ENCODE measurements at regions not wholly inside any gene's neighbourhood (a gene's known extent, or its start where the extent isn't known, plus 50 kb on each side); places are given as distances from the start of the nearest gene placed in this dataset.

DNA sequence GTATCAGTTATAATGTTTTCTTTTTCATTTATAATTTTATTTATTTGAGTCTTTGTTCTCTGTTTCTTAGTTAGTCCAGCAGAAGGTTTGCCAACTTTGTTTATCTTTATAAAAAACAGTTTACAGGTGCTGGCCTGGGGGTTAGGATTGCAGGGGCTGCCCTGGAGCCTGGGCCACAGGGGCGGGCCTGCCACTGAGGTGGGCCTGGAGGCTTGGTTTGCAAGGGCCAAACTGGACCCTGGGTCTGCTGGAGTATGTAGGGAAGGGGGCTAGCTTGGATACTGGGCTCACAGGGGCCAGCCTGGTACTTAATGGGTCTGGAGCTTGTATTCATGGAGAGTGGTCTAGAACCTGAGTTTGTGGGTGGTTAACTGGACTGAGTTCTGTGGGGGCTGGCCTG, 789.9 kb upstream of the ADGRL4 start:
- Histone ChIP-seq H3K9me3 (no peaks in the 10 kb centered on the region), H3K4me3 (no peak overlapping the region), H3K4me1 (replicated peaks) (no peaks in the 10 kb centered on the region), H3K27me3 (replicated peaks; ENCODE audit: insufficient read depth) (no peaks in the 10 kb centered on the region), H3K36me3 (no peaks in the 10 kb centered on the region), H3K27ac (no peak overlapping the region)
- no peak for DNase-seq (ENCODE audit: low spot score)
- TF ChIP-seq POLR2A (IDR thresholded peaks at IDR 0.05): no peak
- TF ChIP-seq POLR2AphosphoS5 (IDR thresholded peaks at IDR 0.05): no peak
- TF ChIP-seq, protein P1, sequence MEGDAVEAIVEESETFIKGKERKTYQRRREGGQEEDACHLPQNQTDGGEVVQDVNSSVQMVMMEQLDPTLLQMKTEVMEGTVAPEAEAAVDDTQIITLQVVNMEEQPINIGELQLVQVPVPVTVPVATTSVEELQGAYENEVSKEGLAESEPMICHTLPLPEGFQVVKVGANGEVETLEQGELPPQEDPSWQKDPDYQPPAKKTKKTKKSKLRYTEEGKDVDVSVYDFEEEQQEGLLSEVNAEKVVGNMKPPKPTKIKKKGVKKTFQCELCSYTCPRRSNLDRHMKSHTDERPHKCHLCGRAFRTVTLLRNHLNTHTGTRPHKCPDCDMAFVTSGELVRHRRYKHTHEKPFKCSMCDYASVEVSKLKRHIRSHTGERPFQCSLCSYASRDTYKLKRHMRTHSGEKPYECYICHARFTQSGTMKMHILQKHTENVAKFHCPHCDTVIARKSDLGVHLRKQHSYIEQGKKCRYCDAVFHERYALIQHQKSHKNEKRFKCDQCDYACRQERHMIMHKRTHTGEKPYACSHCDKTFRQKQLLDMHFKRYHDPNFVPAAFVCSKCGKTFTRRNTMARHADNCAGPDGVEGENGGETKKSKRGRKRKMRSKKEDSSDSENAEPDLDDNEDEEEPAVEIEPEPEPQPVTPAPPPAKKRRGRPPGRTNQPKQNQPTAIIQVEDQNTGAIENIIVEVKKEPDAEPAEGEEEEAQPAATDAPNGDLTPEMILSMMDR (IDR thresholded peaks at IDR 0.05): no peak
- WGBS: 78% methylated on average over 1 of the region's 1 CpG
- intact Hi-C loops (cut with DNase I): no loop called here

DNA sequence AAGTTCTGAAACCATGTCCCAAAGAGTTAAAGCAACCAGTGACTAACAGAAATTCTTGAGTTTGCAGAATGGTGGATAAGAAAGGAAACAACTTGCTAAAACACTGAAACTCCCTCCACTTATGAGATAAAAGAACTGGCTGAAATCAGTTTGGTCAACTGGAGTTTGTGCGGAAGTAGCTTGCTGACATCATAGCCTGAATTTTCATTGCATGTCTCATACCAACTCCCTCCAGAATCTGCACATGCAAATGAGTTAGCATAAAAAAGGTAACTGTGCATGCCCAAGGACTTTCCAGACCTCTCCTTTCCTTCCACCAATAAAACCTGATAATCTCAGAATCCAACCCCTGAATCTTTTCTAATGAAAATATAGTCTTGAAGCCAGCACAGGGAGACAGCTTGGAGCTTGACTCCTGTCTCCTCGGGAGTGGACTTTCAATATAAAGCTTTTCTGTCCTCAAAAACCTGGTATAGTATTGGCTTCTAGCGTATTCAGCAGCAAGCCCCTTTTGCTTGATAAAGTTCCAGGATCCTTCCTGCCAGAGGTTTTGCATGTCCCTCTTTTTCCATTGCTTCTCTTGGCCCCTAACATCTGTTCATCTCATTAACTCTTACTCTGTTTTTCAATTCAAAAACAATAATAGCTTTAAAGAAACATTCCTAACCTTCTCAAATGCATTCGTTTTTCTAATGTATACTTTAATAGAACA, 785.8 kb upstream of the ADGRL4 start:
- H3K27ac ChIP-seq: no peak overlapping the region
- H3K9me3 ChIP-seq: no peaks in the 10 kb centered on the region
- no peaks in the 10 kb centered on the region for H3K4me1 ChIP-seq (replicated peaks)
- H3K4me3 ChIP-seq: no peak overlapping the region
- TF ChIP-seq POLR2AphosphoS5 (IDR thresholded peaks at IDR 0.05) (no peak), POLR2A (IDR thresholded peaks at IDR 0.05) (no peak)
- TF ChIP-seq, protein P1 (IDR thresholded peaks at IDR 0.05): no peak
- no peaks in the 10 kb centered on the region for H3K36me3 ChIP-seq
- WGBS: 58% methylated on average over 4 of the region's 4 CpGs
- H3K27me3 ChIP-seq (replicated peaks; ENCODE audit: insufficient read depth): no peaks in the 10 kb centered on the region
- no peak for DNase-seq (ENCODE audit: low spot score)
- intact Hi-C loops (cut with DNase I): no loop called here

DNA sequence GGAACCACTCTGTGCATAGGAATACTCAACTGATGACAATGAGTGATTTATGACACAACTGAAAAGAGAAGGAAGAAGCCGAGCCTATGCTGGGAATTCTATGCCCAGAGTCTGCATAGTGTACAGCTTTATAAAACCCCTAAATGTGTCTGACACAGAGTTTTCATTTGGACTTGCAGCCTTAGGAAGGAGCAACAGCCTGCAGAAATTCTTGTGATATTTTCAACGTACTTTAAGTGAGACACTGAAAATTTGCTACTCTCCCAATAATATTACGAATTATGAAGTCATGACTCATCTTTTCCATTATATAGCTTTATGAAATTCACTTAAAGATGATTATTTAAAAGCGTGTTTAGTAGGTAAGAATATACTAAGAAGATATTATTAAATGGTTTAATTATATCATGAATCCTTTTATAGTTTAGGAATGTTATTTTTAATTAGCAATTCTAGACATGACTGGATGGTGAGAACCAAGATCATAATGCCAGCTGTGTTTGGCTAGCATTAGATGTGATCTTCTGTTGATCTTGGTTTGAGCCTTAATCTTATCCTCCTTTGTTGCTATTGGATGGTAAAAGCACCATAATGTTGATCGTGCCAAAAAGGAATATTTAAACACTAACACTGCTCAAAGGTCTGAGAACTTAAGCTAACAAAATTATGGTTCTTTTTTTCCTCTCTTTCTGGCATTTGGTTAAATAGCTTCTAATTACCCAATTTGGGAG, 785.1 kb upstream of the ADGRL4 start:
- Histone ChIP-seq H3K4me1 (replicated peaks) (no peaks in the 10 kb centered on the region), H3K9me3 (no peaks in the 10 kb centered on the region), H3K4me3 (no peak overlapping the region), H3K27ac (no peak overlapping the region), H3K36me3 (no peaks in the 10 kb centered on the region), H3K27me3 (replicated peaks; ENCODE audit: insufficient read depth) (no peaks in the 10 kb centered on the region)
- 50% methylated on average over 5 of the region's 5 CpGs for WGBS
- TF ChIP-seq POLR2AphosphoS5 (IDR thresholded peaks at IDR 0.05): no peak
- no peak for TF ChIP-seq POLR2A (IDR thresholded peaks at IDR 0.05)
- TF ChIP-seq, protein P1 (IDR thresholded peaks at IDR 0.05): no peak
- intact Hi-C loops (cut with DNase I): no loop called here
- DNase-seq (ENCODE audit: low spot score): no peak

DNA sequence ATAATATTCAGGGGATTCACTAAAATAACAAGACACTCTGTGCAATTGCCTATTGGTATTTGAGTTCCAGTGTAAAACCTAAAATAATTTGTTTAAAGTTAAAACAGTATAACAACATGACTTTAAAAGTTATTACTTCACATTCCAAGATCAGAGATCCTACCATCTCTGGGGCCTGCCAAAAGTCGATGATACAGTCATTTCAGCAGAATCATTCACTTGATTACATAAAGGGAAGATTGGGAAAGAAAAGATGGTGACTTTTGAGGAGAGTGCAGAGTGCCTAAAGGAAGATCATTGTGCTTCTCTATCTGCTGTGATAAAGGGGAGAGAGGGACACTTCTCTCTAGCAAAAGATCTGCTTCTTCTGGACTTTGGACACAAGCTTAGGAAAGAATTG, 784.4 kb upstream of the ADGRL4 start:
- Histone ChIP-seq H3K4me3 (no peak overlapping the region), H3K4me1 (replicated peaks) (no peaks in the 10 kb centered on the region), H3K9me3 (no peaks in the 10 kb centered on the region), H3K27ac (no peak overlapping the region), H3K36me3 (no peaks in the 10 kb centered on the region), H3K27me3 (replicated peaks; ENCODE audit: insufficient read depth) (no peaks in the 10 kb centered on the region)
- intact Hi-C loops (cut with DNase I): no loop called here
- 63% methylated on average over 1 of the region's 1 CpG for WGBS
- no peak for DNase-seq (ENCODE audit: low spot score)
- no peak for TF ChIP-seq POLR2AphosphoS5 (IDR thresholded peaks at IDR 0.05)
- no peak for TF ChIP-seq POLR2A (IDR thresholded peaks at IDR 0.05)
- TF ChIP-seq, protein P1 (IDR thresholded peaks at IDR 0.05): no peak

DNA sequence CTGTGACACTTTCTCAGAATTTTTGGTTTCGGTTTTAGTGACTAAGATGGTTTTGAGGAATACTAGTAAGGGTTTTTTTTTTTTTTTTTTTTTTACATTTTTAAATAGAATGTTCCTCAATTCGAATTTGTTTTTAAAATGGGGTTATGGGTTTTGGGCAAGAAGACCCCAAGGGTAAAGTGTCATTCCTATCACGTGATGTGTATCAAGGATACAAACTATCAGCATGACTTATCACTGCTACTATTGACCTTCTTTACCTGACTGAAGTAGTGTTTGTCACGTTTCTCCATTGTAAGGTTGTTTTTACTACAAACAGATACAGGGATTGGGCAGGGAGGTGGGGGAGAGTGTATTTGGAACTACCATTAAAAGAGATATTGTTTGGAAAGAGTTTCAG, 781.1 kb upstream of the ADGRL4 start:
- 84% methylated on average over 4 of the region's 4 CpGs for WGBS
- no peaks in the 10 kb centered on the region for H3K9me3 ChIP-seq
- TF ChIP-seq POLR2AphosphoS5 (IDR thresholded peaks at IDR 0.05) (no peak), POLR2A (IDR thresholded peaks at IDR 0.05) (no peak)
- no peaks in the 10 kb centered on the region for H3K4me1 ChIP-seq (replicated peaks)
- no peaks in the 10 kb centered on the region for H3K27me3 ChIP-seq (replicated peaks; ENCODE audit: insufficient read depth)
- no peaks in the 10 kb centered on the region for H3K36me3 ChIP-seq
- H3K4me3 ChIP-seq: no peak overlapping the region
- no peak overlapping the region for H3K27ac ChIP-seq
- DNase-seq (ENCODE audit: low spot score): no peak
- intact Hi-C loops (cut with DNase I): no loop called here

Data from prostate gland (tissue), 2 donors.